Mammary epithelial cell (primary cell): ENCODE measurements at regions not wholly inside any gene's neighbourhood (a gene's known extent, or its start where the extent isn't known, plus 50 kb on each side); places are given as distances from the start of the nearest gene placed in this dataset.

Experiments
- CTCF ChIP-seq, 2 donors: IDR thresholded peaks in 1 of 2; conservative IDR thresholded peaks in 1 of 2; 2 replicates each; pipeline ENCODE4 v1.5.1; 2011 to 2012; ENCODE audit warnings: inconsistent platforms in 2 of 2, low read length in 2 of 2, mild to moderate bottlenecking in 2 of 2, control low read depth in 1 of 2, low read depth in 1 of 2; ENCODE audit not compliant: insufficient read depth in 1 of 2; ENCODE audit errors: extremely low read depth in 1 of 2
- EZH2 ChIP-seq: IDR thresholded peaks from 2 replicates; pipeline ENCODE4 v1.6.1; 2012; ENCODE audit warnings: low read length, inconsistent platforms, borderline replicate concordance

GRCh38 chr12:91515944-91516694 is 333.5 kb upstream of the DCN start:
- no peak for TF ChIP-seq EZH2
- TF ChIP-seq CTCF (conservative IDR thresholded peaks at IDR 0.05 in 1 of 2, IDR thresholded peaks at IDR 0.05 in 1 of 2; ENCODE audit: extremely low read depth in 1 of 2, insufficient read depth in 1 of 2, low read depth in 1 of 2, low read length in 2 of 2) = no peak
